PC-9 (cell line): ENCODE measurements at regions not wholly inside any gene's neighbourhood (a gene's known extent, or its start where the extent isn't known, plus 50 kb on each side); places are given as distances from the start of the nearest gene placed in this dataset.
A peak's percentile ranks its signal among the peaks of the same experiment; 100 is the strongest.

ENCODE experiments used
- BruUV-seq: library from RNA; stranded (reverse); fragments of 400-500 nt; replicated peaks from 2 replicates; lab custom pipeline; 2021; lab: Mats Ljungman, UMichigan
- CTCF ChIA-PET: fragments of 300-600 bp; sonication (Branson Sonifier 250); formaldehyde crosslinking; loops from one replicate; lab custom pipeline; 2022; ENCODE audit warnings: antibody characterized with exemption; lab: Charles Lee
- POLR2A ChIA-PET: fragments of 300-600 bp; sonication (Branson Sonifier 250); formaldehyde crosslinking; loops from one replicate; lab custom pipeline; 2022; ENCODE audit warnings: antibody characterized with exemption; ENCODE audit not compliant: unreplicated experiment; lab: Charles Lee
- DNase-seq, 2 experiments: peaks; one replicate each; pipeline versions ENCODE4 v3.0.0 to v3.0.0-alpha.2; 2015 to 2022; ENCODE audit warnings: mixed read lengths in 1 of 2
- H2AFZ ChIP-seq: fragments of 200-600 bp; sonication (generic); 2 replicates; pipeline ENCODE4 v1.8.1; 2017; ENCODE audit warnings: antibody characterized with exemption
- H3F3A ChIP-seq: fragments of 200-600 bp; sonication (generic); 2 replicates; pipeline ENCODE4 v1.8.1; 2017; ENCODE audit warnings: antibody characterized with exemption, mild to moderate bottlenecking, low read depth; ENCODE audit not compliant: insufficient read depth
- H3K27ac ChIP-seq: fragments of 200-600 bp; sonication (generic); 2 replicates; pipeline ENCODE4 v1.6.1; 2016; ENCODE audit warnings: mixed run types
- H3K27me3 ChIP-seq: fragments of 200-600 bp; sonication (generic); 2 replicates; pipeline ENCODE4 v1.6.1; 2016; ENCODE audit warnings: low read depth, mixed run types; ENCODE audit not compliant: insufficient read depth
- H3K36me3 ChIP-seq: fragments of 200-600 bp; sonication (generic); 2 replicates; pipeline ENCODE4 v1.6.1; 2016; ENCODE audit warnings: low read depth, mixed run types
- H3K4me1 ChIP-seq: fragments of 200-600 bp; sonication (generic); replicated peaks from 2 replicates; pipeline ENCODE4 v1.6.1; 2016; ENCODE audit warnings: mixed run types; ENCODE audit not compliant: insufficient read depth
- H3K4me2 ChIP-seq: fragments of 200-600 bp; sonication (generic); 2 replicates; pipeline ENCODE4 v1.6.1; 2017; ENCODE audit warnings: mixed run types
- H3K4me3 ChIP-seq: fragments of 200-600 bp; sonication (generic); 2 replicates; pipeline ENCODE4 v1.6.1; 2016; ENCODE audit warnings: mixed run types
- H3K79me2 ChIP-seq: fragments of 200-600 bp; sonication (generic); 2 replicates; pipeline ENCODE4 v1.6.1; 2017; ENCODE audit warnings: low read depth, mixed run types
- H3K9me2 ChIP-seq: fragments of 200-600 bp; sonication (generic); 2 replicates; pipeline ENCODE4 v1.8.1; 2017; ENCODE audit warnings: mild to moderate bottlenecking; ENCODE audit not compliant: insufficient read depth
- H3K9me3 ChIP-seq: fragments of 200-600 bp; sonication (generic); 2 replicates; pipeline ENCODE4 v1.8.1; 2016; ENCODE audit warnings: low read depth; ENCODE audit not compliant: insufficient read depth
- H4K20me1 ChIP-seq: fragments of 200-600 bp; sonication (generic); 2 replicates; pipeline ENCODE4 v1.8.1; 2017; ENCODE audit not compliant: insufficient read depth
- EZH2 ChIP-seq: fragments of 200-600 bp; sonication (generic); IDR thresholded peaks from 2 replicates; pipeline ENCODE4 v1.8.0; 2017; ENCODE audit warnings: antibody characterized with exemption, low read depth
- intact Hi-C: fragments of 100-400 bp; cut with micrococcal nuclease; formaldehyde crosslinking; loops from one replicate; pipeline ENCODE4 v1.10.0; 2022; ENCODE audit not compliant: unreplicated experiment
- TF ChIP-seq, protein P1 (sequence below): fragments of 200-600 bp; sonication (generic); conservative IDR thresholded peaks from 2 replicates; pipeline ENCODE4 v1.6.1; 2017; ENCODE audit warnings: mixed run types, antibody characterized with exemption, mild to moderate bottlenecking, moderate library complexity

DNA sequence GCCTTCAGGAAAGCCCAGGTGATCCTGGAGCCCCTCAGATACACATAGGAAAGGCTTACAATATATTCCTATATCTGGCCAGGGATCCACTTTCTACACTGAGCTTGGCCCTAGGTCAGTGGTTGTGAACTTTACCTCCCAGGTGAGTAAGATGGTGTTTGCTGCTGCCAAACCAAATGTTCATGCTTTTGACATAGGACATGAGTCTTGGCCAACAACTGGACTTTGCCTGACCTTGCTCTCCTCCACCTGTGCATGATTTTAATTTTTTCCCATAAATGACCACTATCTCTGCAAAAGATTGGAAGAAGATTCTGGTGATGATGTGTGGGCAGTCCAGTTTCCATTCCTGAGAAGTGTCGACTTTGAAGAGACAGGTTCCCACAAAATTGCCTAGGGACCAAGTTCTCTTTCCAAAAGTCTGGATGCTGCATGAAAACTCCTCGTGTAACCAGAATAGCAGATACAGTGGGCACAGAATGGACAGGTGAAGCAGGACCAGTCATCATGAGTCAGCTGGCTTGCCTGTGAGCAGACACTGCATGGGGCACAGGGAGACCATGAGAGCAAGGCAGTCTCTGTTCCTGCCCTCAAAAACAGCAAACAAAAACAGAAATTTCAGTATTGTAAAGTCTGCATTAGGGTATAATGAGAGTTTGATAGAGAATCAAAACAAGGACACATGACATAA, 226.4 kb upstream of the MON1B start:
- ChIA-PET POLR2A (no interaction called here), CTCF (no interaction called here)
- no peak for DNase-seq
- Histone ChIP-seq H3K9me2 (no peaks in the 10 kb centered on the region), H3K9me3 (0 out of 2 replicates have a peak, but pooled peaks cover 2% of the 10 kb centered on the region), H3K27ac (no peak overlapping the region), H3F3A (no peaks in the 10 kb centered on the region), H3K36me3 (no peaks in the 10 kb centered on the region), H3K4me2 (no peak overlapping the region), H3K79me2 (no peaks in the 10 kb centered on the region), H2AFZ (no peak overlapping the region), H3K27me3 (no peaks in the 10 kb centered on the region), H3K4me3 (no peak overlapping the region), H4K20me1 (no peaks in the 10 kb centered on the region), H3K4me1 (no peaks in the 10 kb centered on the region)
- intact Hi-C loops = no loop called here
- TF ChIP-seq, protein P1, sequence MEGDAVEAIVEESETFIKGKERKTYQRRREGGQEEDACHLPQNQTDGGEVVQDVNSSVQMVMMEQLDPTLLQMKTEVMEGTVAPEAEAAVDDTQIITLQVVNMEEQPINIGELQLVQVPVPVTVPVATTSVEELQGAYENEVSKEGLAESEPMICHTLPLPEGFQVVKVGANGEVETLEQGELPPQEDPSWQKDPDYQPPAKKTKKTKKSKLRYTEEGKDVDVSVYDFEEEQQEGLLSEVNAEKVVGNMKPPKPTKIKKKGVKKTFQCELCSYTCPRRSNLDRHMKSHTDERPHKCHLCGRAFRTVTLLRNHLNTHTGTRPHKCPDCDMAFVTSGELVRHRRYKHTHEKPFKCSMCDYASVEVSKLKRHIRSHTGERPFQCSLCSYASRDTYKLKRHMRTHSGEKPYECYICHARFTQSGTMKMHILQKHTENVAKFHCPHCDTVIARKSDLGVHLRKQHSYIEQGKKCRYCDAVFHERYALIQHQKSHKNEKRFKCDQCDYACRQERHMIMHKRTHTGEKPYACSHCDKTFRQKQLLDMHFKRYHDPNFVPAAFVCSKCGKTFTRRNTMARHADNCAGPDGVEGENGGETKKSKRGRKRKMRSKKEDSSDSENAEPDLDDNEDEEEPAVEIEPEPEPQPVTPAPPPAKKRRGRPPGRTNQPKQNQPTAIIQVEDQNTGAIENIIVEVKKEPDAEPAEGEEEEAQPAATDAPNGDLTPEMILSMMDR = no peak
- TF ChIP-seq EZH2 = no peak
- BruUV-seq = no TSS peak

DNA sequence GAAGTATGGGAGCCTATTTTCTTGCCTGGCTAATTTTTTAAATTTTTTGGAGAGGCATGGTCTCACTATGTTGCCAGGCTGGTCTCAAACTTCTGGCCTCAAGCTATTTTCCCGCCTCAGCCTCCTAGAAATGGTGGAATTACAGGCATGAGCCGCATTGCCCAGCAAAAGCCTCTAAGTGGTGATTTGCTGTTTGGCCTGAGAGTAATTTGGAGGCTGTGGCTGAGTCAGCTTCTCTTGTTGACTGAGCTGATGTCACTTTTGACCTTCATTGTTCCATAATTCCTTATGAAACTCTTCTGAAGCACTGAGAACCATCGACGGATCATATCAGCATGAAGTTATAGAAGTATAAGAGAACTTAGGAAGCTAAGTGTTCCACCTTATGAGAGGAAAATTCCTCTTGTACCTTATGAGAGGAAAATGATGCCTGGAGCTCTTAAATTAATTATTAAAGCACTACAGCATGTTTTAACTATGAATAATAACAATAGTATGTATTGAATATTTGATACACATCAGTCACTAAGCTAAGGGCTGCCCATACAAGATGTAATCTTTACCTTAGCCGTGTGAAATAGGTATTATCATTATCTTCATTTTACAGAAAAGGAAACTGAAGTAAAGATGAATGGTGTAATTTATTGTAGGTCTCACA, 220.8 kb upstream of the MON1B start:
- Histone ChIP-seq H3K9me3 (0 out of 2 replicates have a peak, but pooled peaks cover 2% of the 10 kb centered on the region), H3F3A (no peaks in the 10 kb centered on the region), H3K4me3 (no peak overlapping the region), H4K20me1 (no peaks in the 10 kb centered on the region), H3K36me3 (no peaks in the 10 kb centered on the region), H3K79me2 (no peaks in the 10 kb centered on the region), H2AFZ (no peak overlapping the region), H3K4me2 (no peak overlapping the region), H3K4me1 (no peaks in the 10 kb centered on the region), H3K27ac (no peak overlapping the region), H3K9me2 (no peaks in the 10 kb centered on the region), H3K27me3 (no peaks in the 10 kb centered on the region)
- intact Hi-C loops = no loop called here
- peak in 1 of 2 experiments; percentile 1 for DNase-seq
- CTCF ChIA-PET = no interaction called here
- POLR2A ChIA-PET = no interaction called here
- no peak for TF ChIP-seq EZH2
- TF ChIP-seq, protein P1 = no peak
- no TSS peak for BruUV-seq

DNA sequence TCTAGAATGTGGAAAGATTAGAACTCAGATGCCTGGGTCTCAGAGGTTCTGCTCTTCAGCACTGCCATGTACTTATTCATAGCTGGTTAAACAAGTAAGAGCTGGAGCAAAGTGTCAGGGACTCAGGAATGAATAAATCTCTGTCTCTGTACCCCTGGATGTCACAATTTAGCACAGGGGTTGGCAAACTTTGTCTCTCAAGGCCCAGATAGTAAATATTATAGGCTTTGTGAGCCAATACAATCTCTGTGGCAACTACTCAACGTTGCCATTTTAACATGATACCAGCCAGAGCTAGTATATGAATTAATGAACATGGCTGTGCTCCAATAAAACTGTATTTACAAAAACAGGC, 220.3 kb upstream of the MON1B start:
- no peak for DNase-seq
- POLR2A ChIA-PET = no interaction called here
- TF ChIP-seq, protein P1 = no peak
- TF ChIP-seq EZH2 = no peak
- Histone ChIP-seq H3F3A (no peaks in the 10 kb centered on the region), H3K36me3 (no peaks in the 10 kb centered on the region), H2AFZ (no peak overlapping the region), H3K9me3 (0 out of 2 replicates have a peak, but pooled peaks cover under 1% of the 10 kb centered on the region), H3K27me3 (no peaks in the 10 kb centered on the region), H3K4me2 (no peak overlapping the region), H4K20me1 (no peaks in the 10 kb centered on the region), H3K79me2 (no peaks in the 10 kb centered on the region), H3K4me1 (no peaks in the 10 kb centered on the region), H3K27ac (no peak overlapping the region), H3K4me3 (no peak overlapping the region), H3K9me2 (no peaks in the 10 kb centered on the region)
- intact Hi-C loops = no loop called here
- CTCF ChIA-PET = no interaction called here
- BruUV-seq = no TSS peak
